ENCODE measurements at regions not wholly inside any gene's neighbourhood (a gene's known extent, or its start where the extent isn't known, plus 50 kb on each side); places are given as distances from the start of the nearest gene placed in this dataset.

DNA sequence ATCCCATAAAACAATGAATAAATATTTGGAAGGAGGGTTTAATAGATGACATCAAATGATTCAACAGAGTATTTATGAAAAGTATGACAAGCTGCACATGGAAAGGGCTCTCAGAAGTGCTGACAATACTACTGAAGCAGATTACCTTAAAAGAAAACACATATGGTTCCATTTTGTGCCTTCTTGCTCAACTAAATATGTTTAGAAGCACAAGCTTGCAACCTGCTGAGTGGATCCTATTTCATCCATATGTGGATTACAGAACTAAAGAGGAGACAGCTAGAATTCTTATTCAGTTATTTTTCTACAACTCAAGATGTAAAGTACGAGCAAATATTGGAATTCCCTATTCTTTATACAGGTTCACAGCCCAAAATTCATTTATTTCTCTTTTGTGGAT is 340.6 kb downstream of the TFEC start:
- Mint-ChIP-seq H3K9me3 (no peaks in the 10 kb centered on the region), H3K27ac (no peak overlapping the region), H3K36me3 (no peaks in the 10 kb centered on the region), H3K4me3 (no peak overlapping the region), H3K4me1 (no peaks in the 10 kb centered on the region), H3K27me3 (ENCODE audit: insufficient read depth, low read depth) (no peaks in the 10 kb centered on the region)
- Histone ChIP-seq H3K4me3 (no peak overlapping the region), H3K36me3 (no peaks in the 10 kb centered on the region), H4K20me1 (ENCODE audit: low read depth) (no peaks in the 10 kb centered on the region), H3K9me3 (ENCODE audit: low read depth) (no peaks in the 10 kb centered on the region), H3K9ac (no peak overlapping the region), H3K79me2 (ENCODE audit: low read depth) (no peaks in the 10 kb centered on the region), H3K27ac (no peak overlapping the region), H3F3A (ENCODE audit: low read depth) (no peaks in the 10 kb centered on the region), H3K4me2 (no peak overlapping the region), H2AFZ (replicated peaks) (no peak overlapping the region), H3K27me3 (no peaks in the 10 kb centered on the region), H3K4me1 (peaks cover 3% of the 10 kb centered on the region)
- no peak for DNase-seq (ENCODE audit: low spot score)
- TF ChIP-seq EZH2 (IDR thresholded peaks at IDR 0.05) = no peak
- TF ChIP-seq, protein P1, sequence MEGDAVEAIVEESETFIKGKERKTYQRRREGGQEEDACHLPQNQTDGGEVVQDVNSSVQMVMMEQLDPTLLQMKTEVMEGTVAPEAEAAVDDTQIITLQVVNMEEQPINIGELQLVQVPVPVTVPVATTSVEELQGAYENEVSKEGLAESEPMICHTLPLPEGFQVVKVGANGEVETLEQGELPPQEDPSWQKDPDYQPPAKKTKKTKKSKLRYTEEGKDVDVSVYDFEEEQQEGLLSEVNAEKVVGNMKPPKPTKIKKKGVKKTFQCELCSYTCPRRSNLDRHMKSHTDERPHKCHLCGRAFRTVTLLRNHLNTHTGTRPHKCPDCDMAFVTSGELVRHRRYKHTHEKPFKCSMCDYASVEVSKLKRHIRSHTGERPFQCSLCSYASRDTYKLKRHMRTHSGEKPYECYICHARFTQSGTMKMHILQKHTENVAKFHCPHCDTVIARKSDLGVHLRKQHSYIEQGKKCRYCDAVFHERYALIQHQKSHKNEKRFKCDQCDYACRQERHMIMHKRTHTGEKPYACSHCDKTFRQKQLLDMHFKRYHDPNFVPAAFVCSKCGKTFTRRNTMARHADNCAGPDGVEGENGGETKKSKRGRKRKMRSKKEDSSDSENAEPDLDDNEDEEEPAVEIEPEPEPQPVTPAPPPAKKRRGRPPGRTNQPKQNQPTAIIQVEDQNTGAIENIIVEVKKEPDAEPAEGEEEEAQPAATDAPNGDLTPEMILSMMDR (IDR thresholded peaks at IDR 0.05) = no peak
- no peak for TF ChIP-seq EZH2phosphoT487 (IDR thresholded peaks at IDR 0.05)

DNA sequence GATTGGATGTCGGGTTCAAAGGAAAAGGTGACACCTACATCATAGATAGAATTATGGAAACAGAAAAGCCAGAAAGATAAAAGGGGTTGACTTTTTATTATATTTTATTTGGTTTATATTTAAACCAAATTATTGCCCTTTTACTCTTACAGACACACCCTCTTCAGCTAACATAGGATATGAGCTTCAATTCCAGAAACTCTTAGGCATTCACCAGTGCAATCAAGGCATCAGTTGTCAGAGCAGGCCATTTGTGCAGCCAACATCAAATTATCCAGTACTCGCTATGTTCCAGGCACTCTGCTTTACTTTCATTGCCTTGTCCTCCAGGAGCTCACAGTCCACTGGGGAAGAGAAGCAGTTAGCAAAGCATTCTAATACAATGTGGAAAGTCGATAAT is 347.5 kb downstream of the TFEC start:
- Mint-ChIP-seq H3K9me3 (no peaks in the 10 kb centered on the region), H3K4me1 (peaks cover 6% of the 10 kb centered on the region), H3K36me3 (no peaks in the 10 kb centered on the region), H3K27ac (no peak overlapping the region), H3K27me3 (ENCODE audit: insufficient read depth, low read depth) (peaks cover 7% of the 10 kb centered on the region), H3K4me3 (no peak overlapping the region)
- Histone ChIP-seq H3K27ac (no peak overlapping the region), H3K27me3 (no peaks in the 10 kb centered on the region), H3K79me2 (ENCODE audit: low read depth) (no peaks in the 10 kb centered on the region), H2AFZ (replicated peaks) (no peak overlapping the region), H4K20me1 (ENCODE audit: low read depth) (no peaks in the 10 kb centered on the region), H3K9me3 (ENCODE audit: low read depth) (no peaks in the 10 kb centered on the region), H3K36me3 (no peaks in the 10 kb centered on the region), H3K4me2 (no peak overlapping the region), H3K9ac (no peak overlapping the region), H3F3A (ENCODE audit: low read depth) (peaks cover 9% of the 10 kb centered on the region), H3K4me1 (peaks cover 12% of the 10 kb centered on the region), H3K4me3 (no peak overlapping the region)
- DNase-seq (ENCODE audit: low spot score) = no peak
- TF ChIP-seq, protein P1 (IDR thresholded peaks at IDR 0.05) = no peak
- no peak for TF ChIP-seq EZH2 (IDR thresholded peaks at IDR 0.05)
- TF ChIP-seq EZH2phosphoT487 (IDR thresholded peaks at IDR 0.05) = no peak

DNA sequence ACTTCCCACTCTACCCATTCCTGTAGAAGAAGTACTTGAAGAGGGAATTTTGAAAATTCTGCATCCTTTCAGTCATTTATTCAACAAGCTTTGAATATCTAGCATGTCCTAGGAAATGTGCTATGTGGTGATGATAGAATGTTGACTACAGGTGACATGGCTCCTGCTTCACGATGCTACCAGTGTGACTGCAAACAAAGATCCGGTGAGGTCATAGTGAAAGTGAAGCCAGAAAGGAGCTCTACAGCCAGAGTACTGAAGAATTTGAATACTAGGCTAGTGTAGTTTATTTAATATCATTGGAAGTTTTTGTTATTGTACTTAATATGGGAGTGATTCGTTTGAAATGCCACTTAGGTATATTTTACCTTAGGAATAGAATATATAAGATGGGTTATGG is 348.1 kb downstream of the TFEC start:
- H3K79me2 ChIP-seq (ENCODE audit: low read depth) = no peaks in the 10 kb centered on the region
- no peaks in the 10 kb centered on the region for H3K27me3 ChIP-seq
- Mint-ChIP-seq H3K4me3 (no peak overlapping the region), H3K4me1 (peaks cover 6% of the 10 kb centered on the region), H3K27me3 (ENCODE audit: insufficient read depth, low read depth) (peaks cover 7% of the 10 kb centered on the region), H3K36me3 (no peaks in the 10 kb centered on the region), H3K27ac (no peak overlapping the region), H3K9me3 (no peaks in the 10 kb centered on the region)
- TF ChIP-seq EZH2 (IDR thresholded peaks at IDR 0.05) (no peak), EZH2phosphoT487 (IDR thresholded peaks at IDR 0.05) (no peak)
- TF ChIP-seq, protein P1 (IDR thresholded peaks at IDR 0.05) = no peak
- no peak overlapping the region for H2AFZ ChIP-seq (replicated peaks)
- H3K9me3 ChIP-seq (ENCODE audit: low read depth) = no peaks in the 10 kb centered on the region
- H3F3A ChIP-seq (ENCODE audit: low read depth) = peaks cover 9% of the 10 kb centered on the region
- DNase-seq (ENCODE audit: low spot score) = no peak
- no peak overlapping the region for H3K4me3 ChIP-seq
- no peak overlapping the region for H3K9ac ChIP-seq
- peaks cover 12% of the 10 kb centered on the region for H3K4me1 ChIP-seq
- no peaks in the 10 kb centered on the region for H3K36me3 ChIP-seq
- no peaks in the 10 kb centered on the region for H4K20me1 ChIP-seq (ENCODE audit: low read depth)
- no peak overlapping the region for H3K4me2 ChIP-seq
- H3K27ac ChIP-seq = no peak overlapping the region
